Nephron progenitor cell (in vitro differentiated cells): ENCODE measurements at regions not wholly inside any gene's neighbourhood (a gene's known extent, or its start where the extent isn't known, plus 50 kb on each side); places are given as distances from the start of the nearest gene placed in this dataset.

Source experiments
- DNase-seq: peaks from one replicate; pipeline ENCODE4 v3.0.0; 2021
- H3K27ac Mint-ChIP-seq: 2 replicates; pipeline ENCODE4 v1.8.0; 2021; ENCODE audit warnings: mild to moderate bottlenecking, moderate library complexity, mixed read lengths
- H3K27me3 Mint-ChIP-seq: 2 replicates; pipeline ENCODE4 v1.8.0; 2021; ENCODE audit warnings: mild to moderate bottlenecking, low read depth, mixed read lengths; ENCODE audit not compliant: poor library complexity
- H3K36me3 Mint-ChIP-seq: 2 replicates; pipeline ENCODE4 v1.8.0; 2021; ENCODE audit warnings: low read depth, mixed read lengths
- H3K4me1 Mint-ChIP-seq: 2 replicates; pipeline ENCODE4 v1.8.0; 2021; ENCODE audit warnings: mixed read lengths
- H3K4me3 Mint-ChIP-seq: 2 replicates; pipeline ENCODE4 v1.8.0; 2021; ENCODE audit warnings: mild to moderate bottlenecking, moderate library complexity, mixed read lengths
- H3K9me3 Mint-ChIP-seq: 2 replicates; pipeline ENCODE4 v1.8.0; 2021; ENCODE audit warnings: mild to moderate bottlenecking, moderate library complexity, mixed read lengths
- CTCF ChIP-seq: fragments of 200-600 bp; sonication (generic); IDR thresholded peaks from 2 replicates; pipeline ENCODE4 v1.5.0; 2021; ENCODE audit warnings: antibody characterized with exemption

DNA sequence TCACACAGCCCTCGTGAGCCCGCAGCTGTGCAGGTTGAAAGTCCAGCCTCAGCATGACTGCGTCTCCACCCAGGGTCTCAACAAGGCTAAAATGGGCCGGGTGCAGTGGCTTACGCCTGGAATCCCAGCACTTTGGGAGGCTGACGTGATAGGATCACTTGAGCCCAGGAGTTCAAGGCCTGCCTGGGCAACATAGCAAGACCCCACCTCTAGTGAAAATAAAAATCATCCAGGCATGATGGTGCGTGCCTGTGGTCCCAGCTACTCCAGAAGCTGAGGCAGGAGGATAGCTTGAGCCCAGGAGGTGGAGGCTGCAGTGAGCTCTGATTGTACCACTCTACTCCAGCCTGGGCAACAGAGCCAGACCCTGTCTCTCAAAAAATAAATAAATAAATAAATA, 100.8 kb upstream of the PRR5 start:
- H3K4me1 Mint-ChIP-seq, result peaks cover 75% of the 10 kb centered on the region
- no peaks in the 10 kb centered on the region for H3K9me3 Mint-ChIP-seq
- H3K27me3 Mint-ChIP-seq, result peaks cover 51% of the 10 kb centered on the region
- no peak for TF ChIP-seq CTCF
- no peaks in the 10 kb centered on the region for H3K36me3 Mint-ChIP-seq
- DNase-seq, result no peak
- no peak overlapping the region for H3K27ac Mint-ChIP-seq
- H3K4me3 Mint-ChIP-seq, result no peak overlapping the region

GRCh38 chr22:44600207-44600785, 101.7 kb upstream of the PRR5 start:
- Mint-ChIP-seq H3K36me3 (no peaks in the 10 kb centered on the region), H3K27me3 (peaks cover 44% of the 10 kb centered on the region), H3K4me3 (no peak overlapping the region), H3K4me1 (peaks cover 75% of the 10 kb centered on the region), H3K27ac (peak overlapping the region; percentile 45), H3K9me3 (no peaks in the 10 kb centered on the region)
- TF ChIP-seq CTCF, result no peak
- no peak for DNase-seq

GRCh38 chr22:44599500-44600140, 101.6 kb upstream of the RTL6 start:
- H3K9me3 Mint-ChIP-seq, result no peaks in the 10 kb centered on the region
- peaks cover 39% of the 10 kb centered on the region for H3K27me3 Mint-ChIP-seq
- no peak overlapping the region for H3K4me3 Mint-ChIP-seq
- no peak for DNase-seq
- TF ChIP-seq CTCF, result no peak
- H3K27ac Mint-ChIP-seq, result no peak overlapping the region
- H3K36me3 Mint-ChIP-seq, result no peaks in the 10 kb centered on the region
- peaks cover 75% of the 10 kb centered on the region for H3K4me1 Mint-ChIP-seq

DNA sequence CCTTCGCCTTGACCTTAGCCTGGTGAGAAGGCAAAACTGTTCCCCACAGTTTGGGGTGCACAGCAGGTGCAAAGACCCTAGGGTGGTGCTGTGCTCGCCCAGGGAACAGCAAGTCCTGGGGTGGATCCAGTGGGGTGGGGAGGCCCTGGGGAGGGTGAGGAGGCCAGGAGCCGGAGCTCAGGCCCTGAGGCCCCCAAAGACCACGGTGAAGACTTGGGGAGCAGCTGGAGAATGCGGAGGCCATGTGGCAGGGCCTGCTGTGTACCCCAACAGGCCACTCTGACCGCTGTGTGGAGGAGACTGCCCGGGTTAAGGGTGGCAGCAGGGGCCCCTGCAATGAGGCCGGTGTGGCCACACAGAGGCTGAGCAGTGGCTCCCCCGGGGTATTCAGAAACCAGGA, 101.1 kb upstream of the RTL6 start:
- Mint-ChIP-seq H3K27me3 (peaks cover 36% of the 10 kb centered on the region), H3K27ac (no peak overlapping the region), H3K4me1 (peaks cover 77% of the 10 kb centered on the region), H3K9me3 (no peaks in the 10 kb centered on the region), H3K4me3 (no peak overlapping the region), H3K36me3 (no peaks in the 10 kb centered on the region)
- TF ChIP-seq CTCF, result no peak
- no peak for DNase-seq

GRCh38 chr22:44597616-44598015, 99.6 kb upstream of the RTL6 start:
- H3K27me3 Mint-ChIP-seq, result peaks cover 25% of the 10 kb centered on the region
- H3K9me3 Mint-ChIP-seq, result no peaks in the 10 kb centered on the region
- peak overlapping the region; percentile 59 for H3K27ac Mint-ChIP-seq
- TF ChIP-seq CTCF, result no peak
- H3K36me3 Mint-ChIP-seq, result no peaks in the 10 kb centered on the region
- peak; percentile 61 for DNase-seq
- peaks cover 83% of the 10 kb centered on the region for H3K4me1 Mint-ChIP-seq
- H3K4me3 Mint-ChIP-seq, result peak overlapping the region; percentile 8
